Uterus (tissue), 2 donors: ENCODE measurements at regions not wholly inside any gene's neighbourhood (a gene's known extent, or its start where the extent isn't known, plus 50 kb on each side); places are given as distances from the start of the nearest gene placed in this dataset.

ENCODE experiments used
- POLR2A ChIP-seq, 2 donors: fragments of 450-650 bp; IDR thresholded peaks; one replicate each; pipeline ENCODE4 v1.6.1; 2016; ENCODE audit warnings: antibody characterized with exemption in 2 of 2, mild to moderate bottlenecking in 1 of 2, moderate library complexity in 1 of 2
- TF ChIP-seq, protein P1 (sequence below), 4 experiments: fragments of 200-600 bp in 2 of 4; fragments of 450-650 bp in 2 of 4; sonication (generic) in 2 of 4; IDR thresholded peaks; one replicate each; pipeline ENCODE4 v1.5.1; 2016 to 2019; ENCODE audit warnings: antibody characterized with exemption in 4 of 4, mild to moderate bottlenecking in 2 of 4, moderate library complexity in 1 of 4

DNA sequence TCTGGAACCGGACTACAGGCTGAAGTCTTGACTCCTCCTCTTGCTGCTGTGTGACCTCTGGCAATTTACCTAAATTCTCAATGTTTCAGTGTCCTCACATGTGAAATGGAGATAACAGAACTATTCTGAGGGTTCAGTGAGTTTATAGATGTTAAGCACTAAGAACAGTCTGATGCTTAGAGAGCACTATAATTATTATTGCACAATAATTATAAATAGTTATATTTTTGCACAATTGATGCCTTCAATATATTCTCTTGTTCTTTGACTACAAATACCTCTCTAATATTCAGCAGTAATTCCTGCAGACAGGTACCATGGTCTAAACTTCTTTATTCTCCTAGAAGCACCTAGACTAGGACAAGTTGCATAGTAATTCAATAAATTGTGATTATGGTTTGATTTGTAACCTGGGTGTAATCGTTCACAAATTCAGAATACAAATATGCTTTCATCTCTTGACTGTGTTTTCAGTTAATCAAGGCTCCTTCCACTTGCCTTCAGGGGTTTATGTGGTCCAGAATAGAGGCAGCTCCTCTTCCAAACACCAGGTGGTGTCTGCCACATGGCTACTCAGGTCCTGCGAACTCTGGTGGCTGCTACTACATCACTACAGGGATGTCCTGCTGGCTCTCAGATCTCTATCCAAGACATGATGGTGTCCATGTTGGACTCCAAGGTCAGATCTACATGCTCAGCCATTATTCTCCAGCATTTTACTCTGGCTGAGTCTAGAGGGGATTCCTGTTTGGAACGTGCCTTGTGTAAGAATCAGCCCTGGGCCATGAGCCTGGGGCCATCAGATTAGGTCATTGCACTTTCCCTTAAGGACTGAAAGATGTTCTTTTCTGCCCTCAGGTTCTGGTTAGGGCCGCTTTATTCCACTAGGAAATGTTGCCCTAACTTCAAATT, 103.4 kb downstream of the QRFPR start:
- TF ChIP-seq, protein P1, sequence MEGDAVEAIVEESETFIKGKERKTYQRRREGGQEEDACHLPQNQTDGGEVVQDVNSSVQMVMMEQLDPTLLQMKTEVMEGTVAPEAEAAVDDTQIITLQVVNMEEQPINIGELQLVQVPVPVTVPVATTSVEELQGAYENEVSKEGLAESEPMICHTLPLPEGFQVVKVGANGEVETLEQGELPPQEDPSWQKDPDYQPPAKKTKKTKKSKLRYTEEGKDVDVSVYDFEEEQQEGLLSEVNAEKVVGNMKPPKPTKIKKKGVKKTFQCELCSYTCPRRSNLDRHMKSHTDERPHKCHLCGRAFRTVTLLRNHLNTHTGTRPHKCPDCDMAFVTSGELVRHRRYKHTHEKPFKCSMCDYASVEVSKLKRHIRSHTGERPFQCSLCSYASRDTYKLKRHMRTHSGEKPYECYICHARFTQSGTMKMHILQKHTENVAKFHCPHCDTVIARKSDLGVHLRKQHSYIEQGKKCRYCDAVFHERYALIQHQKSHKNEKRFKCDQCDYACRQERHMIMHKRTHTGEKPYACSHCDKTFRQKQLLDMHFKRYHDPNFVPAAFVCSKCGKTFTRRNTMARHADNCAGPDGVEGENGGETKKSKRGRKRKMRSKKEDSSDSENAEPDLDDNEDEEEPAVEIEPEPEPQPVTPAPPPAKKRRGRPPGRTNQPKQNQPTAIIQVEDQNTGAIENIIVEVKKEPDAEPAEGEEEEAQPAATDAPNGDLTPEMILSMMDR (IDR thresholded peaks at IDR 0.05), result no peak
- no peak for TF ChIP-seq POLR2A (IDR thresholded peaks at IDR 0.05)
